GM12874 (cell line): ENCODE measurements at regions not wholly inside any gene's neighbourhood (a gene's known extent, or its start where the extent isn't known, plus 50 kb on each side); places are given as distances from the start of the nearest gene placed in this dataset.

ENCODE experiments used
- TF ChIP-seq, protein P1 (sequence below): IDR thresholded peaks from 2 replicates; pipeline ENCODE4 v1.5.1; 2011; ENCODE audit warnings: low read depth, mild to moderate bottlenecking, control low read depth, low read length, moderate library complexity; ENCODE audit not compliant: insufficient read depth

DNA sequence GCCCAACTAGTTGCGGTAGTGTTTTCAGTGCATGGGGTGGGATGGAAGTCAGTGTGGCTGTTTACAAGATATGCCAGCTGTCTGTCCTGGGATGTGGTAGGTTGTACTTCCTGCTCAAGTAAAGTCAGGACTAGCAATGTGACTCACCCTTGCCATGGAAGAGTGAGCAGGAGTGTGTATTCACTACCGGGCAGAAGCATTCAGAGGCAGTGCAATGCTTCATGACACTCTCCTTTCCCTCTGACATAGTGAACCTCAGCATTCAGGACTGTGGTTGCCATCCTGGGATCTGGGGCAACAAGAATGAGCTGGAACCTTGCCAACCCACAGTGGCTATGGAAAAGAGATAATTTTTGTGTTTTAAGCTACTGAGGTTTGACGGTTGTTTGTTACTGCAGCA, 68.9 kb downstream of the BOD1 start:
- TF ChIP-seq, protein P1, sequence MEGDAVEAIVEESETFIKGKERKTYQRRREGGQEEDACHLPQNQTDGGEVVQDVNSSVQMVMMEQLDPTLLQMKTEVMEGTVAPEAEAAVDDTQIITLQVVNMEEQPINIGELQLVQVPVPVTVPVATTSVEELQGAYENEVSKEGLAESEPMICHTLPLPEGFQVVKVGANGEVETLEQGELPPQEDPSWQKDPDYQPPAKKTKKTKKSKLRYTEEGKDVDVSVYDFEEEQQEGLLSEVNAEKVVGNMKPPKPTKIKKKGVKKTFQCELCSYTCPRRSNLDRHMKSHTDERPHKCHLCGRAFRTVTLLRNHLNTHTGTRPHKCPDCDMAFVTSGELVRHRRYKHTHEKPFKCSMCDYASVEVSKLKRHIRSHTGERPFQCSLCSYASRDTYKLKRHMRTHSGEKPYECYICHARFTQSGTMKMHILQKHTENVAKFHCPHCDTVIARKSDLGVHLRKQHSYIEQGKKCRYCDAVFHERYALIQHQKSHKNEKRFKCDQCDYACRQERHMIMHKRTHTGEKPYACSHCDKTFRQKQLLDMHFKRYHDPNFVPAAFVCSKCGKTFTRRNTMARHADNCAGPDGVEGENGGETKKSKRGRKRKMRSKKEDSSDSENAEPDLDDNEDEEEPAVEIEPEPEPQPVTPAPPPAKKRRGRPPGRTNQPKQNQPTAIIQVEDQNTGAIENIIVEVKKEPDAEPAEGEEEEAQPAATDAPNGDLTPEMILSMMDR = no peak

DNA sequence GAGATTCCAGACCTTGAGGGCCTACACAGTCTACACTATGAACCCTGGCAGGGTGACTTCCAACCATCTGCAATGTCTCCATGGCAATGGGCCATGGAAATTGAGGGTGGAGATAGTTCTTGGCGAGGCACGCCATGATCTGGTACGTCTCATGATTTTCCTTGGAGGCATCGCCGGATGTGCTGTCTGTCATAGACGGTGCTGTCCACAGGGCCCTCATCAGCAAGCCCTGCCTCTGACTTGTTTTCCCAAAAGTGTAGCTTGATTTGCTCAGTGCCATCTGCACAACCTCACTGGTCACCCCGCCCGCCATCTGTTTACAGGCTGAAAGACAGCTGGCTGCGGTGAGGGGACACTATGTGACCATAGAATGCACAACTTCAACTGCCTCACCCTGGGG, 73.5 kb downstream of the BOD1 start:
- TF ChIP-seq, protein P1 = no peak

DNA sequence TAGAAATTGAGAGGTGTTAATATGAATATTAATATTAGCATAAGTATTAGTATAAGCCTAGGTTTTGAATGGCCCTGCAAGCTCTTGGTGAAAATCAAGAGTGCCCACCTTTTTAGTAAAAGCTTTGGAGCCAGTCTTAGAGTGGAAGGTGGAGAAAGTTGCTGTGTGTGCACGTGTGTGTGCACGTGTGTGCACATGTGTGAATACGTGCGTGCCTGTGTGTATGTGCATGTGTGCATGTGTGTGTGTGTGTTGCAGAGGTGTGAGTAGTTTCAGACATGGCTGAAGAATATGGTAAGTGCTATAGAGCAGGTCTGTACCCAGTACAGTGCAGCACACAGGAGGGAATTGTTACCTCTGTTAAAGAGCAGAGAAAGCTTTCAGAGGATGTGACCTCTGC, 74.3 kb downstream of the BOD1 start:
- TF ChIP-seq, protein P1 = no peak

DNA sequence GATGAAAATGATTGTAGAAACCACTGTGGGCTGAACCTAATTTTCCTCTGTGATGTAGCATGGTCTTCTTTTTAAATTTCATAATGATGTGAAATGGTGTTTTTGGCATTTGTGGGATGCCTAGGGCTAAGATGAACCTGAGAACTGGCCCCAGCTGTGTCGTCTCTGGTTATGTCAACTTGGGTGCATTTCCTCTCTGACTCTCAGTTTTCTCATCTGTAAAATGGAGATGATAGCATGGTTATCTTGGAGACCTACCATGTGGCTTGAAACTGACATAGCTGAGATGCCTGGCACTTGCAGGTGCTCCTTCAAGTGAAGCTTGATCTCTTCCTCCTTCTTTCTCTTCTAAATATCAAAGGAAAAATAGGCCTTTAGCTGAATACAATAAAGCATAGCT, 77.8 kb downstream of the BOD1 start:
- TF ChIP-seq, protein P1 = no peak

DNA sequence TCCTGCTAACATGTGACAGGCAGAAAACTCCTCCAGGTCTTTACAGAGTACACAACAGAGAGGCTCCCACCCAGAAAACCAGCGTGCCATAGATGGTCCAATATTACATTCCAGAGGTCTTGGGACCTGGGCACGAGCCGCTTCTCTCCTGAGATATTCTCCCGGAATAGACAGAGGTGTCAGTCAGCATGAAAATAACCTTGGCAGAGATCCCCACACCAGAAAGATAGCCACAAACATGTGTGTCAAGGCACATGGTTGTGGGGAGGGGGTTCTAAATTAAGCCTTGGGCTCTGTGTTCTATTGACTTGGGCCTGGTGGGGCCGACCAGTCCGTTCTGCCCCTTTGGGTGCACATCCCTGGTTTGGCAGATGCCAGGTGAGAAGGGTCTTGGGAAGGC, 78.4 kb downstream of the BOD1 start:
- TF ChIP-seq, protein P1 = no peak

DNA sequence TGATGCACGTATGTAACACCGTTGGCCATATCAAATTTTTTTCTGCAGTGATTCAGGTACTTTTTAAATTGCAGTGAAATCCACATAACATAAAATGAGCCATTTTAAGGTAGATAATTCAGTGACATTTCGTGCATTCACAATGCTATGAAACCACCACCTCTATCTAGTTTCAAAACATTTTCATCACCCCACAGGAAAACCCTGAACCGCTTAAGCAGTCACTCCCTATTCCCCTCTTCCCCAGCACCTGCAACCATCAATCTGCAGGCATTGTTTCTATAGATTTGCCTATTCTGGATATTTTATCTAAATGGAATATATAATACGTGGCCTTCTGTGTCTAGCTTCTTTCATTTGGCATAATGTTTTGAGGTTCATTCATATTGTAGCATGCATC, 79.2 kb downstream of the BOD1 start:
- TF ChIP-seq, protein P1 = no peak

DNA sequence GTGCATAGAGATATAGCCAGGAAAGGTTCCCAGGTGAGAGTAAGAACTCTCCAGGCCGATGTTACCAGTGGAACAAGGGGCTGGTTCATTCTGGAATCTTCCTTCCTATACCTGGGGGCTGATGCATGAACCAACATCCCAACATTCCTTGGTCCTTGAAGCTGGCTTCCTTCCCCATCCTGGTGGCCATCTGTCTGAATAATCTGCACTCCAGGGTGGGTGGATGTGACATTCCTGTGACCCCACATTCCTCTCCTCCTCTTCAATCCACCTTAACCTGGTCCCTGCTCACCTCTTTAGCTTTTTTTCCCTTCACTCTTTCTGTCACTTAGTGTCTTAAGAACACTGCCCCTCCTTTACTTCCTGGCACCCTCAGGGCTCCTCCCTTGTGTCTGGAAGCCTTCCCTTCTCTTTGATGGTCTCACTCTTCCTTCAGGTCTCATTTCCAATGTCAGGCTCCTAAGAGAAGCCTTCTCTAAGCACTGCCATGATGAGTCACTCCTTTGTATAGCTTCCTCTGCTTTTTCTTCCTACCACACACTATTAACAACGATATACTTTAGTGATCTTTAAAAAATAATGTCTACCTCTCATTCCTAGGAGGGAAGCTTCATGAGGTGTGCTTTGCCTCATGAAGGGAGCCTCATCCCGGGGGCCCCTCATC, 80.3 kb downstream of the BOD1 start:
- TF ChIP-seq, protein P1 = no peak
